SK-N-SH (cell line): ENCODE measurements at regions not wholly inside any gene's neighbourhood (a gene's known extent, or its start where the extent isn't known, plus 50 kb on each side); places are given as distances from the start of the nearest gene placed in this dataset.

ENCODE experiments used
- CTCF ChIA-PET: fragments of 300-600, 350-600 bp; formaldehyde crosslinking; extraction: SDS; loops from one replicate; lab custom pipeline; 2021; lab: Yijun Ruan, JAX
- POLR2A ChIA-PET: fragments of 350-600 bp; sonication (Branson Sonifier 250); formaldehyde crosslinking; extraction: SDS; loops from one replicate; lab custom pipeline; 2020; ENCODE audit warnings: antibody characterized with exemption, inconsistent platforms; lab: Yijun Ruan, JAX
- DNase-seq: peaks from one replicate; pipeline ENCODE4 v3.0.0; 2012
- H2AFZ ChIP-seq: fragments of 200-600 bp; sonication (generic); 2 replicates; pipeline ENCODE4 v1.8.1; 2016; ENCODE audit warnings: antibody characterized with exemption, mild to moderate bottlenecking, low read depth
- H3F3A ChIP-seq: fragments of 200-600 bp; sonication (generic); replicated peaks from 2 replicates; pipeline ENCODE3; 2016; ENCODE audit warnings: antibody characterized with exemption, mild to moderate bottlenecking; ENCODE audit not compliant: insufficient read depth
- H3K27ac ChIP-seq, 2 experiments: fragments of 200-500 bp in 1 of 2; fragments of 200-600 bp in 1 of 2; sonication (Bioruptor generic) in 1 of 2; sonication (generic), shearing (Covaris generic) in 1 of 2; 2 replicates each; pipeline versions ENCODE4 v1.5.1 to v1.6.1; 2014 to 2016; ENCODE audit warnings: low read depth in 2 of 2, inconsistent platforms in 1 of 2, low read length in 1 of 2, mild to moderate bottlenecking in 1 of 2, mixed read lengths in 1 of 2
- H3K27me3 ChIP-seq: fragments of 200-600 bp; sonication (generic), shearing (Covaris generic); 2 replicates; pipeline ENCODE4 v1.6.1; 2016; ENCODE audit warnings: mixed run types; ENCODE audit not compliant: insufficient read depth
- H3K36me3 ChIP-seq, 2 experiments: fragments of 200-500 bp in 1 of 2; fragments of 200-600 bp in 1 of 2; sonication (Bioruptor generic) in 1 of 2; sonication (generic) in 1 of 2; replicated peaks in 1 of 2; 2 replicates each; pipeline versions ENCODE3 to v1.5.1; 2014 to 2016; ENCODE audit warnings: low read length in 1 of 2, mild to moderate bottlenecking in 1 of 2; ENCODE audit not compliant: insufficient read depth in 2 of 2, control insufficient read depth in 1 of 2
- H3K4me1 ChIP-seq, 2 experiments: fragments of 200-500 bp in 1 of 2; fragments of 200-600 bp in 1 of 2; sonication (Bioruptor generic) in 1 of 2; sonication (generic), shearing (Covaris generic) in 1 of 2; 2 replicates each; pipeline versions ENCODE4 v1.5.1 to v1.6.1; 2014 to 2016; ENCODE audit warnings: low read depth in 1 of 2, low read length in 1 of 2, mixed run types in 1 of 2; ENCODE audit not compliant: insufficient read depth in 2 of 2, control insufficient read depth in 1 of 2
- H3K4me2 ChIP-seq: fragments of 200-600 bp; sonication (generic), shearing (Covaris generic); 2 replicates; pipeline ENCODE4 v1.6.1; 2017; ENCODE audit warnings: mixed run types
- H3K4me3 ChIP-seq, 2 experiments: fragments of 200-500 bp in 1 of 2; fragments of 200-600 bp in 1 of 2; sonication (Bioruptor generic) in 1 of 2; sonication (generic), shearing (Covaris generic) in 1 of 2; 2 replicates each; pipeline versions ENCODE4 v1.5.1 to v1.8.1; 2014 to 2016; ENCODE audit warnings: low read depth in 2 of 2, inconsistent platforms in 1 of 2, low read length in 1 of 2, mild to moderate bottlenecking in 1 of 2, mixed read lengths in 1 of 2, moderate library complexity in 1 of 2
- H3K79me2 ChIP-seq: fragments of 200-600 bp; sonication (generic); 2 replicates; pipeline ENCODE4 v1.8.1; 2017; ENCODE audit warnings: mild to moderate bottlenecking; ENCODE audit not compliant: insufficient read depth
- H3K9ac ChIP-seq: fragments of 200-600 bp; sonication (generic); 2 replicates; pipeline ENCODE4 v1.6.1; 2017; ENCODE audit warnings: mixed run types
- H3K9me2 ChIP-seq: fragments of 200-600 bp; sonication (generic); 2 replicates; pipeline ENCODE4 v1.6.1; 2017; ENCODE audit warnings: mixed run types
- H3K9me3 ChIP-seq: fragments of 200-600 bp; sonication (generic); 2 replicates; pipeline ENCODE4 v1.6.1; 2017; ENCODE audit warnings: mixed run types, mild to moderate bottlenecking, moderate library complexity
- H4K20me1 ChIP-seq: fragments of 200-600 bp; sonication (generic); 2 replicates; pipeline ENCODE4 v1.6.1; 2017; ENCODE audit warnings: mild to moderate bottlenecking, mixed run types; ENCODE audit not compliant: insufficient read depth
- ELF1 ChIP-seq: IDR thresholded peaks from 2 replicates; pipeline ENCODE4 v1.4.0; 2012
- EP300 ChIP-seq, 2 experiments: IDR thresholded peaks; 2 replicates each; pipeline versions ENCODE4 v1.4.0 to v1.6.1; 2012; ENCODE audit warnings: borderline replicate concordance in 1 of 2, low read depth in 1 of 2, low read length in 1 of 2
- FOSL2 ChIP-seq: IDR thresholded peaks from 2 replicates; pipeline ENCODE4 v1.4.0; 2012; ENCODE audit warnings: low read depth, mild to moderate bottlenecking, moderate library complexity, borderline replicate concordance
- FOXJ3 ChIP-seq: sonication (generic); formaldehyde crosslinking; IDR thresholded peaks from 2 replicates; pipeline ENCODE4 v1.5.1; 2020; ENCODE audit warnings: mild to moderate bottlenecking, missing genetic modification reagents
- GABPA ChIP-seq: IDR thresholded peaks from 2 replicates; pipeline ENCODE4 v1.4.0; 2012; ENCODE audit warnings: low read depth, mild to moderate bottlenecking
- GATA2 ChIP-seq: sonication (generic); formaldehyde crosslinking; IDR thresholded peaks from 2 replicates; pipeline ENCODE4 v1.5.0; 2020; ENCODE audit warnings: mild to moderate bottlenecking, missing genetic modification reagents
- MXI1 ChIP-seq: IDR thresholded peaks from 2 replicates; pipeline ENCODE4 v1.6.1; 2012; ENCODE audit warnings: mild to moderate bottlenecking, low read depth, low read length, improper control_type of control experiment
- NFIC ChIP-seq: IDR thresholded peaks from 2 replicates; pipeline ENCODE4 v1.4.0; 2012; ENCODE audit warnings: borderline replicate concordance
- RCOR1 ChIP-seq: fragments of 150-350 bp; IDR thresholded peaks from 2 replicates; pipeline ENCODE4 v1.6.1; 2017; ENCODE audit warnings: antibody characterized with exemption, low read length
- RXRA ChIP-seq: IDR thresholded peaks from 2 replicates; pipeline ENCODE4 v1.4.0; 2012; ENCODE audit warnings: low read depth, mild to moderate bottlenecking, borderline replicate concordance
- TCF12 ChIP-seq: IDR thresholded peaks from 2 replicates; pipeline ENCODE4 v1.4.0; 2012
- YY1 ChIP-seq: IDR thresholded peaks from 2 replicates; pipeline ENCODE4 v1.4.0; 2012; ENCODE audit warnings: low read depth, mild to moderate bottlenecking
- WGBS: methylation state at CpG from one replicate; pipeline ENCODE4 v1.1.6; 2017; ENCODE audit warnings: low lambda C conversion rate; 5-methylcytosine and 5-hydroxymethylcytosine counted together
- TF ChIP-seq, protein P1 (sequence below): IDR thresholded peaks from 2 replicates; pipeline ENCODE4 v1.6.1; 2012; ENCODE audit warnings: mild to moderate bottlenecking, low read depth, low read length, moderate library complexity
- TF ChIP-seq, protein P2 (sequence below): IDR thresholded peaks from 2 replicates; pipeline ENCODE4; 2012
- TF ChIP-seq, protein P3 (sequence below): fragments of 150-350 bp; IDR thresholded peaks from 2 replicates; pipeline ENCODE4 v1.6.1; 2016; ENCODE audit warnings: mild to moderate bottlenecking, low read depth, low read length
- TF ChIP-seq, protein P4 (sequence below): fragments of 150-350 bp; IDR thresholded peaks from 2 replicates; pipeline ENCODE4 v1.6.1; 2017; ENCODE audit warnings: antibody characterized with exemption, low read length, low read depth, borderline replicate concordance
- TF ChIP-seq, protein P5 (sequence below): fragments of 200-600 bp; sonication (generic); IDR thresholded peaks from 2 replicates; pipeline ENCODE4 v1.6.1; 2017; ENCODE audit warnings: antibody characterized with exemption, mild to moderate bottlenecking, moderate library complexity

DNA sequence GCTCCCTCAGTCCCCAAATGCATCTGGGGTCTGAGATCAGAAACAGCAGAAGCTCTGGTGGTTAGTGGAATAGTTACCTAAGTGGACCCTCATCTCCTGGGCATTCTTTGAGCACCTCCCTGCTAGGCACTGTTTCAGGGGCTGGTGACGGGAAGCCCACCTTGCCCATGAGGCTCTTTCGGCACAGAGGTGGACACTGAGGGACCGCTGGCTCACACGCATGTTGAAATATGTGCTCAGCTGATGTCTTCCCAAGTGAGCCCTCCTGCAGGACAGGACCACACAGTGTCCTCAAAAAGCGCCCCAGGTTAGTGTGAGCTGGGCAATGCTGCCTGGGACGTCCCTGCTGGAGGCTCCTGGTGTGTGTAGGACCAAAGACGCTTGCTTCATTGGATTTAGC is 1379.9 kb downstream of the TBC1D22A start (continued):
- TF ChIP-seq, protein P1, sequence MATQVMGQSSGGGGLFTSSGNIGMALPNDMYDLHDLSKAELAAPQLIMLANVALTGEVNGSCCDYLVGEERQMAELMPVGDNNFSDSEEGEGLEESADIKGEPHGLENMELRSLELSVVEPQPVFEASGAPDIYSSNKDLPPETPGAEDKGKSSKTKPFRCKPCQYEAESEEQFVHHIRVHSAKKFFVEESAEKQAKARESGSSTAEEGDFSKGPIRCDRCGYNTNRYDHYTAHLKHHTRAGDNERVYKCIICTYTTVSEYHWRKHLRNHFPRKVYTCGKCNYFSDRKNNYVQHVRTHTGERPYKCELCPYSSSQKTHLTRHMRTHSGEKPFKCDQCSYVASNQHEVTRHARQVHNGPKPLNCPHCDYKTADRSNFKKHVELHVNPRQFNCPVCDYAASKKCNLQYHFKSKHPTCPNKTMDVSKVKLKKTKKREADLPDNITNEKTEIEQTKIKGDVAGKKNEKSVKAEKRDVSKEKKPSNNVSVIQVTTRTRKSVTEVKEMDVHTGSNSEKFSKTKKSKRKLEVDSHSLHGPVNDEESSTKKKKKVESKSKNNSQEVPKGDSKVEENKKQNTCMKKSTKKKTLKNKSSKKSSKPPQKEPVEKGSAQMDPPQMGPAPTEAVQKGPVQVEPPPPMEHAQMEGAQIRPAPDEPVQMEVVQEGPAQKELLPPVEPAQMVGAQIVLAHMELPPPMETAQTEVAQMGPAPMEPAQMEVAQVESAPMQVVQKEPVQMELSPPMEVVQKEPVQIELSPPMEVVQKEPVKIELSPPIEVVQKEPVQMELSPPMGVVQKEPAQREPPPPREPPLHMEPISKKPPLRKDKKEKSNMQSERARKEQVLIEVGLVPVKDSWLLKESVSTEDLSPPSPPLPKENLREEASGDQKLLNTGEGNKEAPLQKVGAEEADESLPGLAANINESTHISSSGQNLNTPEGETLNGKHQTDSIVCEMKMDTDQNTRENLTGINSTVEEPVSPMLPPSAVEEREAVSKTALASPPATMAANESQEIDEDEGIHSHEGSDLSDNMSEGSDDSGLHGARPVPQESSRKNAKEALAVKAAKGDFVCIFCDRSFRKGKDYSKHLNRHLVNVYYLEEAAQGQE: no peak
- TF ChIP-seq, protein P2, sequence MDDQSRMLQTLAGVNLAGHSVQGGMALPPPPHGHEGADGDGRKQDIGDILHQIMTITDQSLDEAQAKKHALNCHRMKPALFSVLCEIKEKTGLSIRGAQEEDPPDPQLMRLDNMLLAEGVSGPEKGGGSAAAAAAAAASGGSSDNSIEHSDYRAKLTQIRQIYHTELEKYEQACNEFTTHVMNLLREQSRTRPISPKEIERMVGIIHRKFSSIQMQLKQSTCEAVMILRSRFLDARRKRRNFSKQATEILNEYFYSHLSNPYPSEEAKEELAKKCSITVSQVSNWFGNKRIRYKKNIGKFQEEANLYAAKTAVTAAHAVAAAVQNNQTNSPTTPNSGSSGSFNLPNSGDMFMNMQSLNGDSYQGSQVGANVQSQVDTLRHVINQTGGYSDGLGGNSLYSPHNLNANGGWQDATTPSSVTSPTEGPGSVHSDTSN: no peak
- no peak for TF ChIP-seq MXI1
- no peak for TF ChIP-seq NFIC
- no peak for TF ChIP-seq TCF12
- TF ChIP-seq GATA2 (CRISPR knock-in tag): no peak
- no peak for TF ChIP-seq EP300 (IDR thresholded peaks at IDR 0.05; ENCODE audit: borderline replicate concordance in 1 of 2, low read depth in 1 of 2, low read length in 1 of 2)
- TF ChIP-seq, protein P3, sequence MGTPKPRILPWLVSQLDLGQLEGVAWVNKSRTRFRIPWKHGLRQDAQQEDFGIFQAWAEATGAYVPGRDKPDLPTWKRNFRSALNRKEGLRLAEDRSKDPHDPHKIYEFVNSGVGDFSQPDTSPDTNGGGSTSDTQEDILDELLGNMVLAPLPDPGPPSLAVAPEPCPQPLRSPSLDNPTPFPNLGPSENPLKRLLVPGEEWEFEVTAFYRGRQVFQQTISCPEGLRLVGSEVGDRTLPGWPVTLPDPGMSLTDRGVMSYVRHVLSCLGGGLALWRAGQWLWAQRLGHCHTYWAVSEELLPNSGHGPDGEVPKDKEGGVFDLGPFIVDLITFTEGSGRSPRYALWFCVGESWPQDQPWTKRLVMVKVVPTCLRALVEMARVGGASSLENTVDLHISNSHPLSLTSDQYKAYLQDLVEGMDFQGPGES: no peak

DNA sequence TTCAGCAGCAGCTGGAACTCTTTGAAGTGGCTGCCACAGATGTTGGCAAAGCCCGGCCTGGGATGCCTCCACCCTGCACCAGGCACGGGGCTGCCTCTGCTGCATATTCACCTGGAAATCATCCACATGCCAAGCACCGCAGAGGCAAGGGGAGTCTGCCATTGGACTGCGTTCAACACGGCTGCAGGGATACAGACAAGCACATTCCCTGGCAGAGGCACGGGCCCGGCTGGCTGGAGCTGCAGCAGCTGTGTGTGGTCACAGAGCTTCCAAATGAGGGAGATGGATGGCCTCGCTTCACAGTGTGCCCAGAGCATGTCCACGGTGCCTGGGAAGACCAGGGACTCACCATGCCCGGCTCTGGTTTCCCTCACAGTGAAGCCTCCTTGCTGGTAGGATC is 1378.9 kb downstream of the TBC1D22A start:
- H2AFZ ChIP-seq: no peak overlapping the region
- no peak for DNase-seq
- no peak overlapping the region for H3K4me3 ChIP-seq
- H3K27me3 ChIP-seq: no peaks in the 10 kb centered on the region
- WGBS: 3% methylated on average over 5 of the region's 10 CpGs
- no peaks in the 10 kb centered on the region for H3K9me2 ChIP-seq
- no peaks in the 10 kb centered on the region for H3K79me2 ChIP-seq
- no peak overlapping the region for H3K4me2 ChIP-seq
- no peaks in the 10 kb centered on the region for H3K9me3 ChIP-seq
- H3K27ac ChIP-seq: no peak overlapping the region
- no peaks in the 10 kb centered on the region for H3K4me1 ChIP-seq
- H3F3A ChIP-seq: no peaks in the 10 kb centered on the region
- H4K20me1 ChIP-seq: no peaks in the 10 kb centered on the region
- POLR2A ChIA-PET: no interaction called here
- CTCF ChIA-PET: interaction anchor here (0.6 kb wide), 1 partner anchor 34 kb away, joined by 3 read pairs; no protein-coding TSS in a partner anchor
- TF ChIP-seq, protein P1: no peak
- TF ChIP-seq FOXJ3 (no peak), EP300 (IDR thresholded peaks at IDR 0.05; ENCODE audit: borderline replicate concordance in 1 of 2, low read depth in 1 of 2, low read length in 1 of 2) (no peak), ELF1 (no peak), TCF12 (no peak), RCOR1 (no peak), RXRA (no peak), FOSL2 (no peak), YY1 (no peak), GABPA (no peak)
- TF ChIP-seq, protein P4, sequence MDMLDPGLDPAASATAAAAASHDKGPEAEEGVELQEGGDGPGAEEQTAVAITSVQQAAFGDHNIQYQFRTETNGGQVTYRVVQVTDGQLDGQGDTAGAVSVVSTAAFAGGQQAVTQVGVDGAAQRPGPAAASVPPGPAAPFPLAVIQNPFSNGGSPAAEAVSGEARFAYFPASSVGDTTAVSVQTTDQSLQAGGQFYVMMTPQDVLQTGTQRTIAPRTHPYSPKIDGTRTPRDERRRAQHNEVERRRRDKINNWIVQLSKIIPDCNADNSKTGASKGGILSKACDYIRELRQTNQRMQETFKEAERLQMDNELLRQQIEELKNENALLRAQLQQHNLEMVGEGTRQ: no peak
- TF ChIP-seq, protein P5, sequence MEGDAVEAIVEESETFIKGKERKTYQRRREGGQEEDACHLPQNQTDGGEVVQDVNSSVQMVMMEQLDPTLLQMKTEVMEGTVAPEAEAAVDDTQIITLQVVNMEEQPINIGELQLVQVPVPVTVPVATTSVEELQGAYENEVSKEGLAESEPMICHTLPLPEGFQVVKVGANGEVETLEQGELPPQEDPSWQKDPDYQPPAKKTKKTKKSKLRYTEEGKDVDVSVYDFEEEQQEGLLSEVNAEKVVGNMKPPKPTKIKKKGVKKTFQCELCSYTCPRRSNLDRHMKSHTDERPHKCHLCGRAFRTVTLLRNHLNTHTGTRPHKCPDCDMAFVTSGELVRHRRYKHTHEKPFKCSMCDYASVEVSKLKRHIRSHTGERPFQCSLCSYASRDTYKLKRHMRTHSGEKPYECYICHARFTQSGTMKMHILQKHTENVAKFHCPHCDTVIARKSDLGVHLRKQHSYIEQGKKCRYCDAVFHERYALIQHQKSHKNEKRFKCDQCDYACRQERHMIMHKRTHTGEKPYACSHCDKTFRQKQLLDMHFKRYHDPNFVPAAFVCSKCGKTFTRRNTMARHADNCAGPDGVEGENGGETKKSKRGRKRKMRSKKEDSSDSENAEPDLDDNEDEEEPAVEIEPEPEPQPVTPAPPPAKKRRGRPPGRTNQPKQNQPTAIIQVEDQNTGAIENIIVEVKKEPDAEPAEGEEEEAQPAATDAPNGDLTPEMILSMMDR: no peak
- no peaks in the 10 kb centered on the region for H3K36me3 ChIP-seq
- no peak overlapping the region for H3K9ac ChIP-seq
